Epidermal melanocyte (primary cell): ENCODE measurements at regions not wholly inside any gene's neighbourhood (a gene's known extent, or its start where the extent isn't known, plus 50 kb on each side); places are given as distances from the start of the nearest gene placed in this dataset.
"Not testable (repeated sequence)": the region's sequence is repeated elsewhere in the genome, so short reads cannot be mapped to it uniquely, and the experiment has no call there.

Source experiments
- DNase-seq: peaks from one replicate; pipeline ENCODE4 v3.0.0; 2011; ENCODE audit warnings: low spot score; ENCODE audit not compliant: insufficient read length

- DNase-seq, result no peak
Measured at GRCh38 chrX:120753413-120754251, 122.0 kb downstream of the CT47B1 start.

- DNase-seq, result no peak
Measured at GRCh38 chrX:120752431-120753082, 122.7 kb upstream of the C1GALT1C1 start.

GRCh38 chrX:120751683-120752082 is 121.8 kb upstream of the C1GALT1C1 start:
- no peak for DNase-seq

- no peak for DNase-seq
Measured at GRCh38 chrX:120750381-120750780, 120.5 kb upstream of the C1GALT1C1 start.

GRCh38 chrX:120749141-120749846 is 119.4 kb upstream of the C1GALT1C1 start:
- no peak for DNase-seq

- no peak for DNase-seq
Measured at GRCh38 chrX:120746153-120746552, 116.3 kb upstream of the C1GALT1C1 start.

- DNase-seq, result no peak
Measured at GRCh38 chrX:120742946-120743665, 113.3 kb upstream of the C1GALT1C1 start.

GRCh38 chrX:120741452-120741851 is 111.6 kb upstream of the C1GALT1C1 start:
- no peak for DNase-seq

- no peak for DNase-seq
Measured at GRCh38 chrX:120740072-120740471, 110.2 kb upstream of the C1GALT1C1 start.

- no peak for DNase-seq
Measured at GRCh38 chrX:120739300-120739699, 109.4 kb upstream of the C1GALT1C1 start.

- no peak for DNase-seq
Measured at GRCh38 chrX:120736989-120737388, 107.1 kb upstream of the C1GALT1C1 start.

- no peak for DNase-seq
Measured at GRCh38 chrX:120735966-120736365, 106.1 kb upstream of the C1GALT1C1 start.

GRCh38 chrX:120732879-120733278 is 103.0 kb upstream of the C1GALT1C1 start:
- DNase-seq, result no peak

- no peak for DNase-seq
Measured at GRCh38 chrX:120732461-120732860, 102.6 kb upstream of the C1GALT1C1 start.

- no peak for DNase-seq
Measured at GRCh38 chrX:120731386-120731785, 101.5 kb upstream of the C1GALT1C1 start.

- not testable (repeated sequence) for DNase-seq
Measured at GRCh38 chrX:120729506-120730255, 99.8 kb upstream of the C1GALT1C1 start.

- DNase-seq, result no peak
Measured at GRCh38 chrX:120727911-120728310, 98.1 kb upstream of the C1GALT1C1 start.

GRCh38 chrX:120727452-120727851 is 97.6 kb upstream of the C1GALT1C1 start:
- DNase-seq, result no peak

GRCh38 chrX:120726294-120726693 is 96.4 kb upstream of the C1GALT1C1 start:
- DNase-seq, result no peak

- DNase-seq, result no peak
Measured at GRCh38 chrX:120725874-120726273, 96.0 kb upstream of the C1GALT1C1 start.

- DNase-seq, result no peak
Measured at GRCh38 chrX:120719622-120720021, 89.8 kb upstream of the C1GALT1C1 start.
